GM18505 (cell line): ENCODE measurements at regions not wholly inside any gene's neighbourhood (a gene's known extent, or its start where the extent isn't known, plus 50 kb on each side); places are given as distances from the start of the nearest gene placed in this dataset.

Experiments
- ATAC-seq: cut with Tn5 transposase; IDR thresholded peaks from one replicate; pipeline ENCODE4 v1.9.1; 2021; ENCODE audit not compliant: unreplicated experiment
- POLR2A ChIP-seq: IDR thresholded peaks from 4 replicates; pipeline ENCODE4 v1.6.1; 2011; ENCODE audit warnings: borderline replicate concordance; ENCODE audit not compliant: insufficient read depth, insufficient read length; ENCODE audit errors: extremely low read depth

- TF ChIP-seq POLR2A: no peak
- no peak for ATAC-seq
These were observed 184.4 kb upstream of the C1orf174 start for GRCh38 chr1:4084446-4084845.

- no peak for ATAC-seq
- TF ChIP-seq POLR2A: no peak
These were observed 184.8 kb upstream of the C1orf174 start for GRCh38 chr1:4084896-4085295.

DNA sequence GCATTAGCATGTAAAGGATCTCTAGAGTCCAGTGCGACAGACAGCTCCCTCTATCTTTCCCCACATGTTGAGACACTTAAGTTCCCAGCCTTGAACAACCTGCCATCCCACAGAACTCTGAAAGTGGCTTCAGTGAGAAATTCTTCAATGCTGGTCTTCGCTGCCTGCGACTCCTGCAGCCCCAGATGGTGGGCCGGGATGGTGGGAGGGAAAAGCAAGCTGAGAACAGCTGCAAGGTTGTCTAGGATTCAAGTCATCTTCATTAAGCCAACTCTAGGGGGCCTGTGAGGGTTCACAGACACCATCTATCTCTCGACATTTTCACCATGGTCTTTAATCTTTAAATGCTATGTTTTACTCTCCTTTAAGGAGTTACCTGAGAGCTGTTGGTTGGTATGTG, 185.5 kb upstream of the C1orf174 start:
- TF ChIP-seq POLR2A: no peak
- ATAC-seq: no peak

DNA sequence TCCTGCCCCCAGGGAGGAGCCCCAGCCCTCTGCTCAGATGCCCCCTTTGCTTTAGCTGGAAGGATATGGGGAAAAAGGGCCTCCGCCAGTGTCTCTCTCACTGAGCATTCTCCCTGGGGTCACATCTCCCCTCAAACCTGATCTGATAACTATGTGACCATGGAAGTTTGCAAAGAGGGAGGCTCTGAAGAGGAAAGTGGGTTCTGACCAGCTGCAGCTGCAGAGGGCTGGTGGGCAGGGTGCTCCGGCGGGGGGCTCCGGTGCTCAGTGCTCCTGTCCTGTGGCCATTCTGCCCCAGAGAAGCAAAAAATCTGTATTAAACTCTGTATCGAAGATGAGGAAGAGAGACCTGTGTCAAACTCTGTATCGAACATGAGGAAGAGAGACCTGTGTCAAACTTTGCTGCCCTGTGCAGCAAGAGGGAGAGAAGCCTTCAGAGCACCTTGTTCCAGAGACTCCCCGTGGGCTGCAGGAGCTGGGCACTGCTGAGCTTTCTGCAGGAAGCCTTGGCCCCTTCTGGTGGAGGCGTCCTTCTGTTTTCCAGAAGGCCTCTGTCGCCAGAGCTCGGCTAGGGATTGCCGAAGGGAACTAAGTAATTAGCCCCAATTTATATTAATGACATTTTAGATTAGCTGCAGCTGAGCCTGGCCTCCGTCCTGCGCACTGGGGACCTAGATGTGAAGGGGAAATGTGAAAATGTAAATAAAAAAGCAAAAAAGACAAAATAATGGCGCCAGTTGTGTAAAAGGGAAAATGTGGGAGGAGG, 186.2 kb upstream of the C1orf174 start:
- no peak for ATAC-seq
- TF ChIP-seq POLR2A: no peak

DNA sequence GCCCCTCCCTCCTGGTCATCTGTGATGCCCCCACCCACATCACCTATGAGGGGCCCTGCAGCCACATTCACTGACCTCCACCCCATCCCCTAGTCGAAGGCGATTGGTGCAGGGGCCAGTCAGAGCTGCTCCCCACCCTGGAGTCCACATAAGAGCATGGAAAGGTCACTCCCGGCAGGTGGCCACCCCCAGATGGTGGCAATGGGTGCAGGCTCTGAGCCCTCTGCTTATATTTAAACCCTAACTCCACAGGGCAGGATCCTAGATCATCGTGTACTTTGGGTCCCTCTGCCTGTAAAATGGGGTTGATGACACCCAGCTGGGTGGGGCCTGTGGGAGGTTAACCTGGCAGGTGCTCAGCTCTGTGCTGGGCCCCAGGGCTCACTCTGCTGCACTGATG, 186.8 kb upstream of the C1orf174 start:
- TF ChIP-seq POLR2A: no peak
- ATAC-seq: no peak

- TF ChIP-seq POLR2A: no peak
- no peak for ATAC-seq
These were observed 187.7 kb upstream of the C1orf174 start for GRCh38 chr1:4087530-4088420.

- no peak for TF ChIP-seq POLR2A
- ATAC-seq: no peak
These were observed 188.6 kb upstream of the C1orf174 start for GRCh38 chr1:4088676-4089075.

- TF ChIP-seq POLR2A: no peak
- no peak for ATAC-seq
These were observed 189.5 kb upstream of the C1orf174 start for GRCh38 chr1:4089421-4090175.

DNA sequence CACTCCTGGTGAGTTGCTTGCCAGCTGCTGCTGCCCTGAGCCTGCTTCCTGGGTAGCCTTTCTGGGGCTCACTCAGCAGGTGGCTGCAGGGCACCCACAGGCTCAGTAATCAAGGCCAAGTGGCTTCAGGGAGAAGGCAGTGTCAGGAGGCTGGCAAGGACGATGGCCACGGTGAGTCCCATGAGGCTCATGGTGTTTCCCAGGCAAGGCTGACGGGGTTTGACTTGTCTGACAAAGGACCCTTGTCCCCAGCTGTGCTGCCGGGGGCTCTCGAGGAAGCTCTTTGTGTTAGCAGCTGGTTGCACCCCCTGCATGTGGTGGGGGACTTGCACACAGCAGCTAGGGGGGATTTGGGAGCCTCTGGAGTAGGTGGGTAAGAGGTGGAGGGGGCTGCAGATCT, 190.5 kb upstream of the C1orf174 start:
- no peak for TF ChIP-seq POLR2A
- ATAC-seq: no peak

GRCh38 chr1:4090976-4091660, 191.0 kb upstream of the C1orf174 start:
- no peak for ATAC-seq

GRCh38 chr1:4091996-4092395, 191.9 kb upstream of the C1orf174 start:
- TF ChIP-seq POLR2A: no peak
- no peak for ATAC-seq

More at GRCh38 chr1:4090976-4091660, 191.0 kb upstream of the C1orf174 start:
- TF ChIP-seq POLR2A: no peak

DNA sequence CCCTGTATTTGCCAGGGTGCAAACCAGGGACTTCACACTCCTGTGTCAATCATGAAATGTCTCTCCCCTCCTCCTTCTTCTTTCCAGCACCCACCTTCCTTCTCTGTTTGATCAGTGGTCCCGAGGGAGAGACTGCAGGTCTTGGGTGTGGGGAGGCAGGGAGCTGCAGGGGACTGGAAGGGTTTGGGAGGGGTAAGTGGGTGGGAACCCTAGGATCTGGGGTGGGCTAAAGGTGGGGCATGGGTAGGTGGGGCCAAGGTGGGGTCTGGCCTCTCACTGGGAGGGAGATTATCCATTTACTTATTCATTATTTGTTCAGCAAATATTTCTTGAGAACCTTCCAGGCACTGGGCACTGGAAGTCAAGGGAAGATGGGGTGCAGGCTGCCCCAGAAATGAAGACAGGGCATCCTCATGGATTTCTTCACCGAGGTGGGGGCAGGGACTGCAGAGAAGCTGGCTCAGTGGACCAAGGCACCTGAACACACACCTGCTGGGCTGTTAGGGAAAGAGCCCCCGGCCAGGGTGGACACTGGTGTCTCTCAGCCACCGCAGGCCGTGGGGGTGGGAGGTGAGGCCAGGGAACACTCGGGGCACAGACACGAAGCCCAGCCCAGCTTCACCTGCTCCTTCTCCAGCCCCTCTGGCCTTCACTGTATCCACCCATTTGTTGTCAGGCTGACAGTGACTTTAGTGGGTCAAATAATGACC, 193.9 kb upstream of the C1orf174 start:
- no peak for ATAC-seq
- TF ChIP-seq POLR2A: no peak
